ENCODE measurements at regions not wholly inside any gene's neighbourhood (a gene's known extent, or its start where the extent isn't known, plus 50 kb on each side); places are given as distances from the start of the nearest gene placed in this dataset.

- no peak overlapping the region for H3K27ac Mint-ChIP-seq
- no CpG with 5 or more reads among the region's 2 CpGs for WGBS (ENCODE audit: insufficient coverage)
Observed at GRCh38 chr12:13451776-13452175, 255.2 kb downstream of the EMP1 start.

DNA sequence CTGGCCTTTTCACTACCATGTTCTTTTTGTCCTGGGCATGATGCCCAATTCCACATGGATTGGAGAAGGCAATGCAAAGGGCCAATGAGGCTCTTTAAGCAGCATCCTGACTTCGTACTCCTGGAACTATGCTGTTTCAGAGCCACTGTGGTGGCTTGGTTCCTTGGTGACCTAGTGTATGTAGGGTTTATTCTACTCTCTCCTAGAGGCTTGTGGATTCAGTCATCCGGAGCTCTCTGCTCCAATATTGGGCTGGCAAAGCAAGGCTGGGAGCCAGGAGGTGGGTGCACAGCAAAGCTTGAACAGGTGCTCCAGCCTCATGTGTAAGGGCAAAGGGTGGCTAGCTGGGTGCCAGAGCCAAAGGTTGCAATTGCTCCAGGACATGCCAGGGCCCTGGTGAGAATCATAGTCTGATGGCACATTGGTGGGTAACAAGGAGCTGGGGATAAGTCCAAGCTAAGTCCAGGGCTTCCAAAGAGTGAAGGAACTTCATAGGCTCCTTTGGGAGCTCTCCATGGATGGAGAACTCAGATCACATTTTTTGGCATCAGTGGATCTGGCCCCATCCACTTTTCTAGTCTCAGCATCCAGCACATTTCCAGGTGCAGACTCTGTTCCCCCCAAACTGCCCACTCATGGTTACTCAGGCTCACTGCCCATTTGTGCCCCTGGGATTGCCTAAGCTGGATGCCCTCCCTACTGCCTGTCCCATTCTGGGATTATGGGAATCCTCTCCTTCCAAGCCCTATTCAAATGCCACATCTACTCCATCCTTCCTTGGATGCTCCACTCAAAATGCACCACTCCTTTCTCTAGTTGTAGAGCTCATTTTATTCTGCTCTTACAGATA, 253.9 kb downstream of the EMP1 start:
- Histone ChIP-seq H3K36me3 (ENCODE audit: control insufficient read depth in 2 of 2, extremely low read depth in 1 of 2, insufficient read depth in 1 of 2, low read length in 1 of 2) (no peaks in the 10 kb centered on the region), H3K4me3 (ENCODE audit: control insufficient read depth in 1 of 2, extremely low read depth in 1 of 2, low read length in 1 of 2) (no peak overlapping the region), H3K27ac (ENCODE audit: low read length) (no peak overlapping the region), H3K9me3 (no peaks in the 10 kb centered on the region), H3K4me1 (ENCODE audit: control insufficient read depth in 1 of 2, extremely low read depth in 1 of 2, insufficient read depth in 2 of 2, low read length in 2 of 2) (no peaks in the 10 kb centered on the region), H3K27me3 (replicated peaks in 1 of 2; ENCODE audit: control insufficient read depth in 2 of 2, extremely low read depth in 1 of 2, insufficient read depth in 2 of 2, low read length in 1 of 2) (peaks cover 0 to 3% of the 10 kb centered on the region in 2 experiments)
- Mint-ChIP-seq H3K4me1 (no peaks in the 10 kb centered on the region), H3K27ac (no peak overlapping the region), H3K36me3 (no peaks in the 10 kb centered on the region), H3K4me3 (no peak overlapping the region), H3K9me3 (no peaks in the 10 kb centered on the region), H3K27me3 (peaks cover 4% of the 10 kb centered on the region in 2 donors)
- ChIA-PET POLR2A (no interaction called here), CTCF (no interaction called here)
- no peak for ATAC-seq (replicated peaks in 1 of 4)
- DNase-seq = no peak
- 86% methylated on average over 1 of the region's 2 CpGs for WGBS (ENCODE audit: insufficient coverage)

More at GRCh38 chr12:13451776-13452175, 255.2 kb downstream of the EMP1 start:
- Histone ChIP-seq H3K27me3 (replicated peaks in 1 of 2; ENCODE audit: control insufficient read depth in 2 of 2, extremely low read depth in 1 of 2, insufficient read depth in 2 of 2, low read length in 1 of 2) (peaks cover 0 to 3% of the 10 kb centered on the region in 2 experiments), H3K36me3 (ENCODE audit: control insufficient read depth in 2 of 2, extremely low read depth in 1 of 2, insufficient read depth in 1 of 2, low read length in 1 of 2) (no peaks in the 10 kb centered on the region), H3K27ac (ENCODE audit: low read length) (no peak overlapping the region), H3K9me3 (no peaks in the 10 kb centered on the region), H3K4me3 (ENCODE audit: control insufficient read depth in 1 of 2, extremely low read depth in 1 of 2, low read length in 1 of 2) (no peak overlapping the region), H3K4me1 (ENCODE audit: control insufficient read depth in 1 of 2, extremely low read depth in 1 of 2, insufficient read depth in 2 of 2, low read length in 2 of 2) (no peaks in the 10 kb centered on the region)
- peaks cover 6 to 8% of the 10 kb centered on the region in 2 donors for H3K27me3 Mint-ChIP-seq
- H3K4me3 Mint-ChIP-seq = no peak overlapping the region
- H3K9me3 Mint-ChIP-seq = peaks cover 0 to 9% (median 0%) of the 10 kb centered on the region in 3 donors
- H3K4me1 Mint-ChIP-seq = no peaks in the 10 kb centered on the region
- ATAC-seq (replicated peaks in 1 of 4) (no peak), DNase-seq (no peak)
- H3K36me3 Mint-ChIP-seq = no peaks in the 10 kb centered on the region
- POLR2A ChIA-PET = no interaction called here
- CTCF ChIA-PET = no interaction called here

DNA sequence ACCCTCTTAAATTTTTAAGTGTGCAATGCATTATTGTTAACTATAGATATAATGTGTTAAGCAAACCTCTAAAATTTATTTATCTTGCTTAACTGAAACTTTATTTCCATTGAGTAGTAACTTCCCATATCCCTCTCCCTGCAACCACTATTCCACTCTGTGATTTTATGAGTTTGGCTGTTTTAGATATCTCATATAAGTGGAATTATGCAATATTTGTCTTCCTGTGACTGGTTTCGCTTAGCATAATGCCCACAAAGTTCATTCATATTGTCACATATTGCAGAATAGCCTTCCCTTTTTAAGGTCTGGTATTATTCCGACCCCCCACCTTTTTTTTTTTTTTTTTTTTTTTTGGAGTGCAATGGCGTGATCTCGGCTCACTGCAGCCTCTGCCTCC, 247.6 kb downstream of the EMP1 start:
- Histone ChIP-seq H3K27me3 (replicated peaks in 1 of 2; ENCODE audit: control insufficient read depth in 2 of 2, extremely low read depth in 1 of 2, insufficient read depth in 2 of 2, low read length in 1 of 2) (no peaks in the 10 kb centered on the region), H3K4me3 (ENCODE audit: control insufficient read depth in 1 of 2, extremely low read depth in 1 of 2, low read length in 1 of 2) (no peak overlapping the region), H3K36me3 (ENCODE audit: control insufficient read depth in 2 of 2, extremely low read depth in 1 of 2, insufficient read depth in 1 of 2, low read length in 1 of 2) (no peaks in the 10 kb centered on the region), H3K27ac (ENCODE audit: low read length) (no peak overlapping the region), H3K9me3 (no peaks in the 10 kb centered on the region), H3K4me1 (ENCODE audit: control insufficient read depth in 1 of 2, extremely low read depth in 1 of 2, insufficient read depth in 2 of 2, low read length in 2 of 2) (no peaks in the 10 kb centered on the region)
- no peak for DNase-seq
- H3K4me1 Mint-ChIP-seq = no peaks in the 10 kb centered on the region
- ATAC-seq (replicated peaks in 1 of 4) = no peak
- WGBS (ENCODE audit: insufficient coverage) = no CpG with 5 or more reads among the region's 4 CpGs
- H3K36me3 Mint-ChIP-seq = no peaks in the 10 kb centered on the region
- H3K27me3 Mint-ChIP-seq = peaks cover 0 to 2% of the 10 kb centered on the region in 2 donors
- no peak overlapping the region for H3K4me3 Mint-ChIP-seq
- CTCF ChIA-PET = no interaction called here
- POLR2A ChIA-PET = no interaction called here
- H3K9me3 Mint-ChIP-seq = no peaks in the 10 kb centered on the region
- no peak overlapping the region for H3K27ac Mint-ChIP-seq

DNA sequence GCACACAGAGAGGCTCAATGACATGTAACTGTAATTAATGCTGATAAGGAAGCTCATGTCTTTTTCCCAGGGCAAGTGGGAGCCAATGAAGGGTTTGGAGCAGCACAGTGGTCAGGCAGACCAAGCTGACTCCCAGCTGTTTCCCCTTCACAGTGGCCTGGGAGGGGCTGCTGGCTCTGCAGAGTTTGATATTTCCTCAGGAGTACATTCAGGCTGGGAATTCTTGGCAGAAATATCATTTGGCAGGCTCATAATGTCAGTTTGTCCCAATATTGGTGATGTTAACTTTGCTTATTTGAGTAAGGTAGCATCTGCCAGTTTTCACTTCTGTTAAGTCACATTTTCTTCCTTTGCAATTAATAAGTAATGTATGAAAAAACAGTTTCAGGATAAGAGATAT, 247.0 kb downstream of the EMP1 start:
- no peaks in the 10 kb centered on the region for H3K27me3 ChIP-seq (replicated peaks in 1 of 2; ENCODE audit: control insufficient read depth in 2 of 2, extremely low read depth in 1 of 2, insufficient read depth in 2 of 2, low read length in 1 of 2)
- Mint-ChIP-seq H3K4me3 (no peak overlapping the region), H3K4me1 (no peaks in the 10 kb centered on the region), H3K9me3 (no peaks in the 10 kb centered on the region), H3K27me3 (peaks cover 0 to 2% of the 10 kb centered on the region in 2 donors), H3K27ac (no peak overlapping the region), H3K36me3 (no peaks in the 10 kb centered on the region)
- H3K9me3 ChIP-seq = no peaks in the 10 kb centered on the region
- POLR2A ChIA-PET = no interaction called here
- no peak for DNase-seq
- CTCF ChIA-PET = no interaction called here
- H3K4me1 ChIP-seq (ENCODE audit: control insufficient read depth in 1 of 2, extremely low read depth in 1 of 2, insufficient read depth in 2 of 2, low read length in 2 of 2) = no peaks in the 10 kb centered on the region
- ATAC-seq (replicated peaks in 1 of 4) = no peak
- no peak overlapping the region for H3K27ac ChIP-seq (ENCODE audit: low read length)
- no peak overlapping the region for H3K4me3 ChIP-seq (ENCODE audit: control insufficient read depth in 1 of 2, extremely low read depth in 1 of 2, low read length in 1 of 2)
- H3K36me3 ChIP-seq (ENCODE audit: control insufficient read depth in 2 of 2, extremely low read depth in 1 of 2, insufficient read depth in 1 of 2, low read length in 1 of 2) = no peaks in the 10 kb centered on the region

DNA sequence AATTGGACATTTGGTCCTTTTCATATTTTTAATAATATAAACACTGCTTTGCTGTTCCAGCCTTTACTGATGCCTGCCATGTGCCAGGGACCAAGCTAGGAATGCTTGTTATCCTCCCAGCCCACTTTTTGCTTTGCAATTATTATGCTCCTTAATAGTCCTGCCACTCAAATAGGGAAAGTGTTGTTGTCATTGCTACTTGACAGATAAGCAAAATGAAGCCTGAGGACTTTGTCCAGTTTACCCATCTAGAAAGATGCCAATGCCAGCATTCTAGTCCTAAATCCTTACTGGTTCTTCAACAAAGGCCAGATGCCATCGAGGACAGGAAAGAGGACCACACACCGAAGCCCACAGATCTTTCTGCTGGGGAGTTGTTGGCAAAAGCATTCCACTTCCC, 246.5 kb downstream of the EMP1 start:
- no peaks in the 10 kb centered on the region for H3K27me3 ChIP-seq (replicated peaks in 1 of 2; ENCODE audit: control insufficient read depth in 2 of 2, extremely low read depth in 1 of 2, insufficient read depth in 2 of 2, low read length in 1 of 2)
- Mint-ChIP-seq H3K27ac (no peak overlapping the region), H3K36me3 (no peaks in the 10 kb centered on the region), H3K4me1 (no peaks in the 10 kb centered on the region), H3K27me3 (peaks cover 0 to 2% of the 10 kb centered on the region in 2 donors), H3K9me3 (no peaks in the 10 kb centered on the region), H3K4me3 (no peak overlapping the region)
- WGBS (ENCODE audit: insufficient coverage) = no CpG with 5 or more reads among the region's 2 CpGs
- ChIA-PET POLR2A (no interaction called here), CTCF (no interaction called here)
- no peaks in the 10 kb centered on the region for H3K9me3 ChIP-seq
- DNase-seq = no peak
- no peak overlapping the region for H3K27ac ChIP-seq (ENCODE audit: low read length)
- ATAC-seq (replicated peaks in 1 of 4) = no peak
- H3K36me3 ChIP-seq (ENCODE audit: control insufficient read depth in 2 of 2, extremely low read depth in 1 of 2, insufficient read depth in 1 of 2, low read length in 1 of 2) = no peaks in the 10 kb centered on the region
- no peaks in the 10 kb centered on the region for H3K4me1 ChIP-seq (ENCODE audit: control insufficient read depth in 1 of 2, extremely low read depth in 1 of 2, insufficient read depth in 2 of 2, low read length in 2 of 2)
- H3K4me3 ChIP-seq (ENCODE audit: control insufficient read depth in 1 of 2, extremely low read depth in 1 of 2, low read length in 1 of 2) = no peak overlapping the region

DNA sequence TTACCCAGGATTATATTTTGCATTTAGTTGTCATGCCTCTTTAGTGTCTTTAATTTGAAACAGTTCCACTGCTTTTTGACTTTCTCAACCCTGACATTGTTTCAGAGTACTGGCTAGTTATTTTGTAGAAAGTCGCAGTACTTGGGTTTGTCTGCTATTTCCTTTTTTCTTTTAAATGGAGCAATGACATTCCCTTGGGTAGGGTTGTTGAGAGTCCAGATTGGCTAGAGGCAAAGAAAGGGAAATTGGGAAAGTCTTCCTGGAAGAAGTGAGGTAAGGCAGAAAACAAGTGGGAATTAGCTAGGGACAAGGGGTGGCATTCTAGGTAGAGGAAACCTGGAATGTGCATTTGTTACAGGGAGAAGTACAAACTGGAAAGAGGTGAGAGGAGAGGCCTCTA, 245.9 kb downstream of the EMP1 start:
- Histone ChIP-seq H3K4me3 (ENCODE audit: control insufficient read depth in 1 of 2, extremely low read depth in 1 of 2, low read length in 1 of 2) (no peak overlapping the region), H3K36me3 (ENCODE audit: control insufficient read depth in 2 of 2, extremely low read depth in 1 of 2, insufficient read depth in 1 of 2, low read length in 1 of 2) (no peaks in the 10 kb centered on the region), H3K27ac (ENCODE audit: low read length) (no peak overlapping the region), H3K4me1 (ENCODE audit: control insufficient read depth in 1 of 2, extremely low read depth in 1 of 2, insufficient read depth in 2 of 2, low read length in 2 of 2) (no peaks in the 10 kb centered on the region), H3K27me3 (replicated peaks in 1 of 2; ENCODE audit: control insufficient read depth in 2 of 2, extremely low read depth in 1 of 2, insufficient read depth in 2 of 2, low read length in 1 of 2) (no peaks in the 10 kb centered on the region), H3K9me3 (no peaks in the 10 kb centered on the region)
- CTCF ChIA-PET = no interaction called here
- peaks cover under 1 to 2% of the 10 kb centered on the region in 2 donors for H3K27me3 Mint-ChIP-seq
- H3K4me1 Mint-ChIP-seq = no peaks in the 10 kb centered on the region
- H3K27ac Mint-ChIP-seq = no peak overlapping the region
- 83% methylated on average over 1 of the region's 1 CpG for WGBS (ENCODE audit: insufficient coverage)
- DNase-seq = no peak
- H3K4me3 Mint-ChIP-seq = no peak overlapping the region
- no peaks in the 10 kb centered on the region for H3K36me3 Mint-ChIP-seq
- POLR2A ChIA-PET = no interaction called here
- ATAC-seq (replicated peaks in 1 of 4) = no peak
- no peaks in the 10 kb centered on the region for H3K9me3 Mint-ChIP-seq

DNA sequence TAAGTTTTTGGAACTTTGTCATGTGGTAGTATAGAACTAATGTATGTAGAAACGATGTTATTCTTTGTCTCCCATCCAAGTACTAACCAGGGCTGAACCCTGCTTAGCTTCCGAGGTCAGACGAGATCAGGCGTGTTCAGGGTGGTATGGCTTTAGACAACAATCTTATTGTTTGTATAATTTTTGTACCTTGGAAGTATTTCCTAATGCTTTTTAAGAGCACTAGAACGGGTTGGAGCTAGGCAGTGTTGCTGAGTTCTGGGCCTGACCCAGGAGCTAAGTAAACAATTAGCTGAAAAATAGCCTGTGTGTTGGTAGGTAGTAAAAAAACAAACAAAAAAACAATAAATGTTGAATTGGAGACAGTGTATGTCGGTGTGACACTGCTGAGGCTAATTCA, 244.3 kb downstream of the EMP1 start:
- CTCF ChIA-PET = no interaction called here
- H3K27ac ChIP-seq (ENCODE audit: low read length) = no peak overlapping the region
- peaks cover 2 to 10% of the 10 kb centered on the region in 2 donors for H3K27me3 Mint-ChIP-seq
- no peaks in the 10 kb centered on the region for H3K4me1 ChIP-seq (ENCODE audit: control insufficient read depth in 1 of 2, extremely low read depth in 1 of 2, insufficient read depth in 2 of 2, low read length in 2 of 2)
- 52% methylated on average over 3 of the region's 6 CpGs for WGBS (ENCODE audit: insufficient coverage)
- H3K36me3 ChIP-seq (ENCODE audit: control insufficient read depth in 2 of 2, extremely low read depth in 1 of 2, insufficient read depth in 1 of 2, low read length in 1 of 2) = no peaks in the 10 kb centered on the region
- no peak overlapping the region for H3K4me3 ChIP-seq (ENCODE audit: control insufficient read depth in 1 of 2, extremely low read depth in 1 of 2, low read length in 1 of 2)
- no peaks in the 10 kb centered on the region for H3K27me3 ChIP-seq (replicated peaks in 1 of 2; ENCODE audit: control insufficient read depth in 2 of 2, extremely low read depth in 1 of 2, insufficient read depth in 2 of 2, low read length in 1 of 2)
- no peak for ATAC-seq (replicated peaks in 1 of 4)
- POLR2A ChIA-PET = no interaction called here
- H3K27ac Mint-ChIP-seq = no peak overlapping the region
- H3K9me3 ChIP-seq = no peaks in the 10 kb centered on the region
- no peak overlapping the region for H3K4me3 Mint-ChIP-seq
- H3K4me1 Mint-ChIP-seq = no peaks in the 10 kb centered on the region
- no peak for DNase-seq
- no peaks in the 10 kb centered on the region for H3K36me3 Mint-ChIP-seq
- no peaks in the 10 kb centered on the region for H3K9me3 Mint-ChIP-seq
